Neural progenitor cell (in vitro differentiated cells): ENCODE measurements at regions not wholly inside any gene's neighbourhood (a gene's known extent, or its start where the extent isn't known, plus 50 kb on each side); places are given as distances from the start of the nearest gene placed in this dataset.

Source experiments
- DNase-seq: peaks from one replicate; pipeline ENCODE4 v3.0.0-alpha.2; 2016; ENCODE audit warnings: low spot score
- H2AFZ ChIP-seq: fragments of 200-600 bp; sonication (generic); replicated peaks from 2 replicates; pipeline ENCODE4 v1.6.1; 2016; ENCODE audit warnings: antibody characterized with exemption
- H3F3A ChIP-seq: fragments of 200-600 bp; sonication (generic); 2 replicates; pipeline ENCODE4 v1.6.1; 2016; ENCODE audit warnings: antibody characterized with exemption, low read depth
- H3K27ac ChIP-seq: fragments of 200-600 bp; sonication (generic); 2 replicates; pipeline ENCODE4 v1.5.1; 2016; ENCODE audit warnings: mild to moderate bottlenecking
- H3K27me3 ChIP-seq: fragments of 200-600 bp; sonication (generic); 2 replicates; pipeline ENCODE4 v1.6.1; 2016; ENCODE audit warnings: mild to moderate bottlenecking, moderate library complexity
- H3K36me3 ChIP-seq: fragments of 200-600 bp; sonication (generic); 2 replicates; pipeline ENCODE4 v1.5.1; 2016
- H3K4me1 ChIP-seq: fragments of 200-600 bp; sonication (generic); 2 replicates; pipeline ENCODE4 v1.6.1; 2016; ENCODE audit warnings: mixed run types
- H3K4me2 ChIP-seq: fragments of 200-600 bp; sonication (generic); 2 replicates; pipeline ENCODE4 v1.6.1; 2016
- H3K4me3 ChIP-seq: fragments of 200-600 bp; sonication (generic); 2 replicates; pipeline ENCODE4 v1.5.1; 2016
- H3K79me2 ChIP-seq: fragments of 200-600 bp; sonication (generic); 2 replicates; pipeline ENCODE4 v1.6.1; 2016; ENCODE audit warnings: low read depth
- H3K9ac ChIP-seq: fragments of 200-600 bp; sonication (generic); 2 replicates; pipeline ENCODE4 v1.6.1; 2016
- H3K9me3 ChIP-seq: fragments of 200-600 bp; sonication (generic); 2 replicates; pipeline ENCODE4 v1.5.1; 2016; ENCODE audit warnings: low read depth
- H4K20me1 ChIP-seq: fragments of 200-600 bp; sonication (generic); 2 replicates; pipeline ENCODE4 v1.6.1; 2016; ENCODE audit warnings: low read depth
- H3K27ac Mint-ChIP-seq: 3 replicates; pipeline ENCODE4 v1.8.0; 2021; ENCODE audit warnings: mixed read lengths
- H3K27me3 Mint-ChIP-seq: 2 replicates; pipeline ENCODE4 v1.8.0; 2022; ENCODE audit warnings: low read depth, mild to moderate bottlenecking, inconsistent platforms, moderate library complexity, mixed read lengths; ENCODE audit not compliant: insufficient read depth
- H3K36me3 Mint-ChIP-seq: 3 replicates; pipeline ENCODE4 v1.8.0; 2021; ENCODE audit warnings: mixed read lengths
- H3K4me1 Mint-ChIP-seq: 3 replicates; pipeline ENCODE4 v1.8.0; 2021; ENCODE audit warnings: mixed read lengths
- H3K4me3 Mint-ChIP-seq: 3 replicates; pipeline ENCODE4 v1.8.0; 2021; ENCODE audit warnings: mild to moderate bottlenecking, moderate library complexity, mixed read lengths
- H3K9me3 Mint-ChIP-seq: 3 replicates; pipeline ENCODE4 v1.8.0; 2020; ENCODE audit warnings: mixed read lengths
- EZH2 ChIP-seq: fragments of 200-600 bp; sonication (generic); IDR thresholded peaks from 2 replicates; pipeline ENCODE4 v1.6.1; 2017; ENCODE audit warnings: antibody characterized with exemption, mild to moderate bottlenecking, moderate library complexity
- EZH2phosphoT487 ChIP-seq: fragments of 200-600 bp; sonication (generic); IDR thresholded peaks from 2 replicates; pipeline ENCODE4 v1.6.1; 2017; ENCODE audit warnings: antibody characterized with exemption
- TF ChIP-seq, protein P1 (sequence below): fragments of 200-600 bp; sonication (generic); IDR thresholded peaks from 2 replicates; pipeline ENCODE4 v1.5.1; 2017; ENCODE audit warnings: antibody characterized with exemption, mild to moderate bottlenecking

DNA sequence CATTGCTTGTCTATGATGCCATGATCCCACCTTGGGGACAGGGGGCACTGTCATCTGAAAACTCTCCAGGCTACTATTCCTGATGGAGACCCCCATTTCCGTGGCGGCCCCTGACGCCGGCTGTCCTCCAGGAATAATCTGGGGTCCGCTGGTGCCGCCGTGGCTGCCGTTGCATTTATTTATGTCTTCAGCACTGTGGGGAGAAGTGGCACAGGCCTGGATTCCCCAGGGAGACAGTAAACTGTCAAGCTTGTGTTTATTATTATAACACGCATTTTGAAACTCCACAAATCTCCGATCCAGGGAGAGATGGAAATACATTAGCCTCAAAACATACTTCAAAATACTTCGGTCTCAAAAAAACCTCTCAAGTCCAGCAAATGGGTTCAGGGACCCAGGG lies 126.9 kb upstream of the C1orf174 start:
- Histone ChIP-seq H3K27ac (no peak overlapping the region), H3K9me3 (no peaks in the 10 kb centered on the region), H3K27me3 (no peaks in the 10 kb centered on the region), H2AFZ (peak overlapping the region; percentile 91), H3K79me2 (no peaks in the 10 kb centered on the region), H3K9ac (no peak overlapping the region), H4K20me1 (no peaks in the 10 kb centered on the region), H3K4me2 (no peak overlapping the region), H3K4me3 (no peak overlapping the region), H3F3A (no peaks in the 10 kb centered on the region), H3K4me1 (peaks cover 7% of the 10 kb centered on the region), H3K36me3 (no peaks in the 10 kb centered on the region)
- TF ChIP-seq, protein P1, sequence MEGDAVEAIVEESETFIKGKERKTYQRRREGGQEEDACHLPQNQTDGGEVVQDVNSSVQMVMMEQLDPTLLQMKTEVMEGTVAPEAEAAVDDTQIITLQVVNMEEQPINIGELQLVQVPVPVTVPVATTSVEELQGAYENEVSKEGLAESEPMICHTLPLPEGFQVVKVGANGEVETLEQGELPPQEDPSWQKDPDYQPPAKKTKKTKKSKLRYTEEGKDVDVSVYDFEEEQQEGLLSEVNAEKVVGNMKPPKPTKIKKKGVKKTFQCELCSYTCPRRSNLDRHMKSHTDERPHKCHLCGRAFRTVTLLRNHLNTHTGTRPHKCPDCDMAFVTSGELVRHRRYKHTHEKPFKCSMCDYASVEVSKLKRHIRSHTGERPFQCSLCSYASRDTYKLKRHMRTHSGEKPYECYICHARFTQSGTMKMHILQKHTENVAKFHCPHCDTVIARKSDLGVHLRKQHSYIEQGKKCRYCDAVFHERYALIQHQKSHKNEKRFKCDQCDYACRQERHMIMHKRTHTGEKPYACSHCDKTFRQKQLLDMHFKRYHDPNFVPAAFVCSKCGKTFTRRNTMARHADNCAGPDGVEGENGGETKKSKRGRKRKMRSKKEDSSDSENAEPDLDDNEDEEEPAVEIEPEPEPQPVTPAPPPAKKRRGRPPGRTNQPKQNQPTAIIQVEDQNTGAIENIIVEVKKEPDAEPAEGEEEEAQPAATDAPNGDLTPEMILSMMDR, result no peak
- TF ChIP-seq EZH2phosphoT487, result no peak
- TF ChIP-seq EZH2, result no peak
- Mint-ChIP-seq H3K27ac (no peak overlapping the region), H3K9me3 (peaks cover 6% of the 10 kb centered on the region), H3K27me3 (peaks cover 5% of the 10 kb centered on the region), H3K4me1 (no peaks in the 10 kb centered on the region), H3K36me3 (no peaks in the 10 kb centered on the region), H3K4me3 (no peak overlapping the region)
- DNase-seq, result no peak

DNA sequence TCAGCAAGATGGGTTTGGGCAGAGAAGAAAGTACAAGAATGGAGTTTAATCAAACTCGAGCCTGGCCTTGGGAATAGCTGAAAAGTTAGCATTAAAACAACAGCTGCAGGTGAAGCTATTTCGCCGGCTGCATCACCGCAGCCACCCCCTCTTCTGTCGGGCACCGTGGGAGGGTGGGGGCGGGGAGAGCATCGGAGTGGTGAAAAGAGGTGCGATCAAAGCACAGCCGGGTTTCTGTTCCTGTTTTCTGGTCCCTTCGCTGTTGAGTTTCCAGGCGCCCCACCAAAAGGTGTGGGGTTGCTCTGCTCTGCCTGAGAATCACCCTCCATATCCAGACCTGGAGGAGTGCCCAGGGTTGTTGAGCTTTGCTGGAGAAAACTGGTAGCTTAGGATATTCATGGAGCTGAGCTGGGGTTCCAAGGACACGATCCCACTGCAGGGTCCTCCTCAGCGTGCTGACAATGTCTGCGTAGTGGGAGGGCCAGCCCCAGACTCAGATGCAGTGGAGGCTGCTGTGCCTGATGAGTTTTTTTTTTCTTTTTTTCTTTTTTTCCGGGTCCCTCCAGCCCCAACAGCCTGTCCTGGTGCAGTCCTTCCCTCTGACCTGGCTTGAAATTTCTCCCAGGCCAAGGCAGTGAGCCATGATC lies 127.5 kb upstream of the C1orf174 start:
- Histone ChIP-seq H3K36me3 (no peaks in the 10 kb centered on the region), H3K4me1 (peaks cover 7% of the 10 kb centered on the region), H4K20me1 (no peaks in the 10 kb centered on the region), H3K9ac (no peak overlapping the region), H2AFZ (peak overlapping the region; percentile 91), H3F3A (no peaks in the 10 kb centered on the region), H3K4me2 (peak overlapping the region; percentile 19), H3K27ac (no peak overlapping the region), H3K4me3 (no peak overlapping the region), H3K9me3 (no peaks in the 10 kb centered on the region), H3K27me3 (no peaks in the 10 kb centered on the region), H3K79me2 (no peaks in the 10 kb centered on the region)
- TF ChIP-seq EZH2phosphoT487 (no peak), EZH2 (no peak)
- TF ChIP-seq, protein P1, result no peak
- no peak for DNase-seq
- no peak overlapping the region for H3K4me3 Mint-ChIP-seq
- H3K27me3 Mint-ChIP-seq, result peaks cover 2% of the 10 kb centered on the region
- peaks cover 6% of the 10 kb centered on the region for H3K9me3 Mint-ChIP-seq
- H3K36me3 Mint-ChIP-seq, result no peaks in the 10 kb centered on the region
- H3K4me1 Mint-ChIP-seq, result no peaks in the 10 kb centered on the region
- no peak overlapping the region for H3K27ac Mint-ChIP-seq

DNA sequence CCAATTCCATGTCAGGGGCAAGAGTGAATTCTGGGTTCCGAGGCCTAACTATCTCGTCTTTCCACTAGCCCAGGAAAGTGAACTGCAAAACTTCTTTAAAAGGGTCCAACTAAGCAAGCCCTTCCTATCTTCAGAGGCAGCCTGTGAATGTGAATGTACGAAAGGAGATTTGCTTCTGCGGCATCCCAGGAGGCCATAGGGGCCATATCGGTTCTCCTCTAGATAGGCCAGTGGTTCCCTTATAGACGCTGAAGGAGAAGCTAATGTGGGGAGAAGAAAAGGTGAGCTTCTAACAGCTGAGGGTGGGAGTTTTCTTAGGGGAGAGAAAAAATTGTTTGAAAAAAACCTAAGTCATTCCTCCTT lies 128.0 kb upstream of the C1orf174 start:
- Histone ChIP-seq H3K9me3 (no peaks in the 10 kb centered on the region), H3K4me3 (no peak overlapping the region), H3K36me3 (no peaks in the 10 kb centered on the region), H4K20me1 (no peaks in the 10 kb centered on the region), H3K4me2 (no peak overlapping the region), H3F3A (no peaks in the 10 kb centered on the region), H2AFZ (no peak overlapping the region), H3K27ac (no peak overlapping the region), H3K79me2 (no peaks in the 10 kb centered on the region), H3K9ac (no peak overlapping the region), H3K27me3 (no peaks in the 10 kb centered on the region), H3K4me1 (peaks cover 7% of the 10 kb centered on the region)
- Mint-ChIP-seq H3K27me3 (peaks cover 4% of the 10 kb centered on the region), H3K9me3 (peaks cover 6% of the 10 kb centered on the region), H3K4me3 (no peak overlapping the region), H3K27ac (no peak overlapping the region), H3K4me1 (peaks cover 2% of the 10 kb centered on the region), H3K36me3 (no peaks in the 10 kb centered on the region)
- DNase-seq, result no peak
- TF ChIP-seq EZH2 (no peak), EZH2phosphoT487 (no peak)
- TF ChIP-seq, protein P1, result no peak
